Liver (tissue), 8 donors: ENCODE measurements at regions not wholly inside any gene's neighbourhood (a gene's known extent, or its start where the extent isn't known, plus 50 kb on each side); places are given as distances from the start of the nearest gene placed in this dataset.

Experiments used
- DNase-seq: peaks from one replicate; pipeline ENCODE4 v3.0.0-alpha.2; 2017; ENCODE audit warnings: low spot score
- H3K27ac ChIP-seq, 2 donors: one replicate each; pipeline ENCODE4 v1.7.0; 2013; ENCODE audit warnings: inconsistent platforms in 2 of 2, low read length in 2 of 2, control low read depth in 1 of 2, low read depth in 1 of 2, mild to moderate bottlenecking in 1 of 2
- H3K27me3 ChIP-seq, 4 donors: one replicate each; pipeline versions ENCODE4 v1.6.1 to v1.7.0; 2013; ENCODE audit warnings: low read length in 3 of 4, inconsistent platforms in 1 of 4, mild to moderate bottlenecking in 1 of 4, moderate library complexity in 1 of 4; ENCODE audit not compliant: control insufficient read depth in 4 of 4, insufficient read depth in 4 of 4
- H3K36me3 ChIP-seq, 4 donors: one replicate each; pipeline versions ENCODE4 v1.6.1 to v1.7.0; 2013; ENCODE audit warnings: low read length in 3 of 4, mild to moderate bottlenecking in 3 of 4, low read depth in 1 of 4, moderate library complexity in 1 of 4; ENCODE audit not compliant: control insufficient read depth in 4 of 4, insufficient read depth in 3 of 4
- H3K4me1 ChIP-seq, 4 donors: one replicate each; pipeline versions ENCODE4 v1.6.1 to v1.7.0; 2013; ENCODE audit warnings: low read length in 3 of 4, mild to moderate bottlenecking in 3 of 4, moderate library complexity in 1 of 4; ENCODE audit not compliant: control insufficient read depth in 4 of 4, insufficient read depth in 4 of 4
- H3K4me3 ChIP-seq, 3 donors: one replicate each; pipeline versions ENCODE4 v1.6.1 to v1.7.0; 2013; ENCODE audit warnings: low read length in 3 of 3, control low read depth in 1 of 3, low read depth in 1 of 3, mild to moderate bottlenecking in 1 of 3
- H3K9ac ChIP-seq, 2 donors: one replicate each; pipeline ENCODE4 v1.7.0; 2013; ENCODE audit warnings: low read length in 2 of 2, mild to moderate bottlenecking in 2 of 2, moderate library complexity in 2 of 2, control low read depth in 1 of 2, low read depth in 1 of 2
- H3K9me3 ChIP-seq, 4 donors: one replicate each; pipeline versions ENCODE4 v1.6.1 to v1.7.0; 2013; ENCODE audit warnings: low read length in 3 of 4; ENCODE audit not compliant: control insufficient read depth in 4 of 4
- ATF3 ChIP-seq: IDR thresholded peaks from 2 replicates; pipeline ENCODE4 v1.6.1; 2016; ENCODE audit warnings: antibody characterized with exemption
- EGR1 ChIP-seq, 2 donors: IDR thresholded peaks; 2 replicates each; pipeline ENCODE4 v1.6.1; 2016 to 2018; ENCODE audit warnings: antibody characterized with exemption in 2 of 2, low read depth in 2 of 2
- FOXA1 ChIP-seq: IDR thresholded peaks from 2 replicates; pipeline ENCODE4 v1.6.1; 2016; ENCODE audit warnings: antibody characterized with exemption
- FOXA2 ChIP-seq: IDR thresholded peaks from 2 replicates; pipeline ENCODE4 v1.6.1; 2016; ENCODE audit warnings: antibody characterized with exemption
- GABPA ChIP-seq, 2 donors: IDR thresholded peaks in 1 of 2; conservative IDR thresholded peaks in 1 of 2; 2 replicates each; pipeline ENCODE4 v1.6.1; 2016; ENCODE audit warnings: antibody characterized with exemption in 2 of 2, mild to moderate bottlenecking in 1 of 2, moderate library complexity in 1 of 2
- HNF4A ChIP-seq, 2 donors: conservative IDR thresholded peaks; 2 replicates each; pipeline ENCODE4 v1.6.1; 2016; ENCODE audit warnings: antibody characterized with exemption in 2 of 2, mild to moderate bottlenecking in 2 of 2
- HNF4G ChIP-seq: IDR thresholded peaks from 2 replicates; pipeline ENCODE4 v1.6.1; 2016; ENCODE audit warnings: antibody characterized with exemption
- JUND ChIP-seq, 2 donors: IDR thresholded peaks; 2 replicates each; pipeline ENCODE4 v1.6.1; 2016; ENCODE audit warnings: antibody characterized with exemption in 2 of 2
- NR2F2 ChIP-seq: IDR thresholded peaks from 2 replicates; pipeline ENCODE4 v1.6.1; 2016; ENCODE audit warnings: antibody characterized with exemption
- RAD21 ChIP-seq, 2 donors: IDR thresholded peaks; 2 replicates each; pipeline ENCODE4 v1.6.1; 2016; ENCODE audit warnings: antibody characterized with exemption in 2 of 2, mild to moderate bottlenecking in 2 of 2
- REST ChIP-seq: IDR thresholded peaks from 2 replicates; pipeline ENCODE4 v1.6.1; 2016; ENCODE audit warnings: antibody characterized with exemption, mild to moderate bottlenecking
- RXRA ChIP-seq, 2 donors: IDR thresholded peaks; 2 replicates each; pipeline ENCODE4 v1.6.1; 2017 to 2018; ENCODE audit warnings: antibody characterized with exemption in 2 of 2, mild to moderate bottlenecking in 1 of 2
- SP1 ChIP-seq: IDR thresholded peaks from 2 replicates; pipeline ENCODE4 v1.6.1; 2018; ENCODE audit warnings: antibody characterized with exemption, mild to moderate bottlenecking
- TAF1 ChIP-seq: conservative IDR thresholded peaks from 2 replicates; pipeline ENCODE4 v1.6.1; 2016; ENCODE audit warnings: antibody characterized with exemption, mild to moderate bottlenecking
- YY1 ChIP-seq: IDR thresholded peaks from 2 replicates; pipeline ENCODE4 v1.6.1; 2016; ENCODE audit warnings: antibody characterized with exemption, mild to moderate bottlenecking
- ZBTB33 ChIP-seq: IDR thresholded peaks from 2 replicates; pipeline ENCODE4 v1.6.1; 2016; ENCODE audit warnings: antibody characterized with exemption
- WGBS: extraction: QIAGEN DNeasy Blood & Tissue Kit; methylation state at CpG from one replicate; pipeline ENCODE4 v1.1.7; 2013; 5-methylcytosine and 5-hydroxymethylcytosine counted together
- TF ChIP-seq, protein P1 (sequence below): IDR thresholded peaks from 2 replicates; pipeline ENCODE4 v1.6.1; 2016; ENCODE audit warnings: antibody characterized with exemption
- TF ChIP-seq, protein P2 (sequence below): fragments of 150-350 bp; IDR thresholded peaks from 2 replicates; pipeline ENCODE4 v1.5.1; 2017; ENCODE audit warnings: improper control_type of control experiment, low read depth, low read length; ENCODE audit not compliant: missing input control
- donor health status: healthy.
- donor health status: healthy.
- donor health status: healthy.
- donor health status: healthy.
- donor health status: healthy.

DNA sequence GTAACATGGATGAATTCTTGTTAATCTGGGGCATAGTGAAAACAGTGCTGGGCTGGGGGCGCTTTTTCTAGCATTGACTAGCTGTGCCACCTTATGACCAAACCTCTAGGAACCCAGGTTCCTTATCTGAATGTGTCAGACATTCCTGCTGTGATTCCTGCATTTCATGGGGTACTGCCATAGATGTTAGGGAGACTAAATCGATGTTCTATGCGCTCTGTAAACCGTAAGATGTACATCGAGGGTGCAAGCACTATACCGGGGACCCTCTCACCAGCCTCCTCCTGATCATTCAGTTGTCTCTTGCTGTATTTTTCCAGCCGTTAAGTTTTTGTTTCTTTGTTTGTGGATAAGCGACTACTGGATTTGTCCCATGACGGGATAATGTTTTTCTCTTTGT lies 170.9 kb upstream of the PARP11 start:
- H3K9ac ChIP-seq, result no peak overlapping the region
- TF ChIP-seq ZBTB33 (no peak), HNF4A (conservative IDR thresholded peaks at IDR 0.05) (no peak), FOXA1 (no peak), FOXA2 (no peak), YY1 (no peak), RAD21 (IDR thresholded peaks at IDR 0.05) (no peak), HNF4G (no peak), ATF3 (no peak), TAF1 (no peak), SP1 (no peak), JUND (IDR thresholded peaks at IDR 0.05) (no peak), GABPA (IDR thresholded peaks at IDR 0.05 in 1 of 2, conservative IDR thresholded peaks at IDR 0.05 in 1 of 2) (no peak), EGR1 (IDR thresholded peaks at IDR 0.05; ENCODE audit: low read depth in 2 of 2) (no peak), NR2F2 (no peak), REST (no peak), RXRA (IDR thresholded peaks at IDR 0.05) (no peak)
- TF ChIP-seq, protein P1, sequence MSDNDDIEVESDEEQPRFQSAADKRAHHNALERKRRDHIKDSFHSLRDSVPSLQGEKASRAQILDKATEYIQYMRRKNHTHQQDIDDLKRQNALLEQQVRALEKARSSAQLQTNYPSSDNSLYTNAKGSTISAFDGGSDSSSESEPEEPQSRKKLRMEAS, result no peak
- TF ChIP-seq, protein P2, sequence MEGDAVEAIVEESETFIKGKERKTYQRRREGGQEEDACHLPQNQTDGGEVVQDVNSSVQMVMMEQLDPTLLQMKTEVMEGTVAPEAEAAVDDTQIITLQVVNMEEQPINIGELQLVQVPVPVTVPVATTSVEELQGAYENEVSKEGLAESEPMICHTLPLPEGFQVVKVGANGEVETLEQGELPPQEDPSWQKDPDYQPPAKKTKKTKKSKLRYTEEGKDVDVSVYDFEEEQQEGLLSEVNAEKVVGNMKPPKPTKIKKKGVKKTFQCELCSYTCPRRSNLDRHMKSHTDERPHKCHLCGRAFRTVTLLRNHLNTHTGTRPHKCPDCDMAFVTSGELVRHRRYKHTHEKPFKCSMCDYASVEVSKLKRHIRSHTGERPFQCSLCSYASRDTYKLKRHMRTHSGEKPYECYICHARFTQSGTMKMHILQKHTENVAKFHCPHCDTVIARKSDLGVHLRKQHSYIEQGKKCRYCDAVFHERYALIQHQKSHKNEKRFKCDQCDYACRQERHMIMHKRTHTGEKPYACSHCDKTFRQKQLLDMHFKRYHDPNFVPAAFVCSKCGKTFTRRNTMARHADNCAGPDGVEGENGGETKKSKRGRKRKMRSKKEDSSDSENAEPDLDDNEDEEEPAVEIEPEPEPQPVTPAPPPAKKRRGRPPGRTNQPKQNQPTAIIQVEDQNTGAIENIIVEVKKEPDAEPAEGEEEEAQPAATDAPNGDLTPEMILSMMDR, result no peak
- no peaks in the 10 kb centered on the region for H3K4me1 ChIP-seq
- no peak for DNase-seq
- peaks cover 0 to 3% (median 0%) of the 10 kb centered on the region in 4 donors for H3K27me3 ChIP-seq
- no peak overlapping the region for H3K4me3 ChIP-seq
- H3K9me3 ChIP-seq, result no peaks in the 10 kb centered on the region
- WGBS, result 93% methylated on average over 9 of the region's 9 CpGs
- H3K27ac ChIP-seq, result no peak overlapping the region
- H3K36me3 ChIP-seq, result no peaks in the 10 kb centered on the region
